Ascending aorta (tissue), 2 donors: ENCODE measurements at regions not wholly inside any gene's neighbourhood (a gene's known extent, or its start where the extent isn't known, plus 50 kb on each side); places are given as distances from the start of the nearest gene placed in this dataset.

Experiments
- DNase-seq, 2 donors: peaks; one replicate each; pipeline ENCODE4 v3.0.0-alpha.2; 2019; ENCODE audit warnings: low spot score in 2 of 2
- H3K27ac ChIP-seq, 2 donors: fragments of 200-600 bp; sonication (generic); one replicate each; pipeline ENCODE4 v1.5.1; 2016 to 2017; ENCODE audit warnings: mild to moderate bottlenecking in 1 of 2
- H3K27me3 ChIP-seq: fragments of 200-600 bp; sonication (generic); one replicate; pipeline ENCODE4 v1.5.1; 2017
- H3K36me3 ChIP-seq, 2 donors: fragments of 200-600 bp; sonication (generic); one replicate each; pipeline ENCODE4 v1.5.1; 2016
- H3K4me1 ChIP-seq, 2 donors: fragments of 200-600 bp; sonication (generic); one replicate each; pipeline ENCODE4 v1.5.1; 2016 to 2017; ENCODE audit warnings: mild to moderate bottlenecking in 1 of 2
- H3K4me3 ChIP-seq, 2 donors: fragments of 200-600 bp; sonication (generic); one replicate each; pipeline ENCODE4 v1.5.1; 2016 to 2017; ENCODE audit warnings: mild to moderate bottlenecking in 1 of 2
- H3K9me3 ChIP-seq, 2 donors: fragments of 200-600 bp; sonication (generic); one replicate each; pipeline ENCODE4 v1.5.1; 2016
- intact Hi-C: fragments of 100-400 bp; cut with DNase I; formaldehyde crosslinking; loops from one replicate; pipeline ENCODE4 v1.15.1; 2023
- TF ChIP-seq, protein P1 (sequence below), 3 experiments: fragments of 200-600 bp in 2 of 3; fragments of 450-650 bp in 1 of 3; sonication (generic) in 2 of 3; IDR thresholded peaks; one replicate each; pipeline ENCODE4 v1.5.1; 2016 to 2019; ENCODE audit warnings: antibody characterized with exemption in 3 of 3, mild to moderate bottlenecking in 1 of 3, moderate library complexity in 1 of 3

DNA sequence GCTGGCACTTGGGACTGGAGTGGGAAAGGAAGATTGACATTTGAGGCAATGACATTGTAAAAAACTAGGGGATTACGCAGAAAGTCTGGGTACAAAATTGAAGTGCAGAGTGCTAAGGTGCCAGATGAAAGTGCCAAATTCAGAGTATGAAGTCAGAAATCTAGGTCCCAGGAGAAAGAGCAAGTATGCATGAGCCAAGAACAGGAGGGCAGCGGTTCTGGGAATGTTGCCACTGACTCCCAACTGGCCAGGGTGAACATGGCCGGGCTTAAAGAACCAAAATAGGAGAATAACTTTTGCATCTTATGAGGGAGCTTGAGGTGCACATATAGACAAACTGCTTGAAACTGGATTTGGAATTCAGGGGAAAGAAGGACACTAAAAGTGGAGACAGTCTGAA lies 495.8 kb upstream of the KLF12 start:
- Histone ChIP-seq H3K4me1 (no peaks in the 10 kb centered on the region), H3K4me3 (no peak overlapping the region), H3K36me3 (no peaks in the 10 kb centered on the region), H3K9me3 (no peaks in the 10 kb centered on the region), H3K27ac (peak overlapping the region in 1 of 2 donors; percentile 44), H3K27me3 (no peaks in the 10 kb centered on the region)
- TF ChIP-seq, protein P1, sequence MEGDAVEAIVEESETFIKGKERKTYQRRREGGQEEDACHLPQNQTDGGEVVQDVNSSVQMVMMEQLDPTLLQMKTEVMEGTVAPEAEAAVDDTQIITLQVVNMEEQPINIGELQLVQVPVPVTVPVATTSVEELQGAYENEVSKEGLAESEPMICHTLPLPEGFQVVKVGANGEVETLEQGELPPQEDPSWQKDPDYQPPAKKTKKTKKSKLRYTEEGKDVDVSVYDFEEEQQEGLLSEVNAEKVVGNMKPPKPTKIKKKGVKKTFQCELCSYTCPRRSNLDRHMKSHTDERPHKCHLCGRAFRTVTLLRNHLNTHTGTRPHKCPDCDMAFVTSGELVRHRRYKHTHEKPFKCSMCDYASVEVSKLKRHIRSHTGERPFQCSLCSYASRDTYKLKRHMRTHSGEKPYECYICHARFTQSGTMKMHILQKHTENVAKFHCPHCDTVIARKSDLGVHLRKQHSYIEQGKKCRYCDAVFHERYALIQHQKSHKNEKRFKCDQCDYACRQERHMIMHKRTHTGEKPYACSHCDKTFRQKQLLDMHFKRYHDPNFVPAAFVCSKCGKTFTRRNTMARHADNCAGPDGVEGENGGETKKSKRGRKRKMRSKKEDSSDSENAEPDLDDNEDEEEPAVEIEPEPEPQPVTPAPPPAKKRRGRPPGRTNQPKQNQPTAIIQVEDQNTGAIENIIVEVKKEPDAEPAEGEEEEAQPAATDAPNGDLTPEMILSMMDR (IDR thresholded peaks at IDR 0.05), result no peak
- peak in 1 of 2 donors; percentile 76 for DNase-seq
- intact Hi-C loops, result no loop called here

DNA sequence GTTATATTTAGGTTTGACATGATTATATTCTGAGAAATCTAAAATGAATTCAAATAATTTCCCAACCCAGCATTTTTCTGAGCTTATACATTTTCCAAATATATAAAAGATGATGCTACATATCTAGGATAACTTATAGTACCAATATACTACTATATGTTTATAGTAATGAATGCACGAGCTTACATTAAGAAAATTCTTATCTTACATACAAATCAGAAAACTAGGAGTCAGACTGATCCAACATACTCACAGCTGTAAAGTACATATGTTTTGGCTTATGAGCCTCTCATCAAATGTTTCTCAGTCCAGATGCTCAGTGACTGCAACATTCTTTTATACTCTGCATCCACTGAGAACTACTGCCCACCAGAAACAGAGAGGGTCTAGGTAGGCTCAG lies 491.3 kb upstream of the KLF12 start:
- no peaks in the 10 kb centered on the region for H3K9me3 ChIP-seq
- TF ChIP-seq, protein P1 (IDR thresholded peaks at IDR 0.05), result no peak
- H3K27me3 ChIP-seq, result no peaks in the 10 kb centered on the region
- intact Hi-C loops, result no loop called here
- no peak for DNase-seq
- no peaks in the 10 kb centered on the region for H3K36me3 ChIP-seq
- no peak overlapping the region for H3K4me3 ChIP-seq
- no peaks in the 10 kb centered on the region for H3K4me1 ChIP-seq
- H3K27ac ChIP-seq, result no peak overlapping the region

DNA sequence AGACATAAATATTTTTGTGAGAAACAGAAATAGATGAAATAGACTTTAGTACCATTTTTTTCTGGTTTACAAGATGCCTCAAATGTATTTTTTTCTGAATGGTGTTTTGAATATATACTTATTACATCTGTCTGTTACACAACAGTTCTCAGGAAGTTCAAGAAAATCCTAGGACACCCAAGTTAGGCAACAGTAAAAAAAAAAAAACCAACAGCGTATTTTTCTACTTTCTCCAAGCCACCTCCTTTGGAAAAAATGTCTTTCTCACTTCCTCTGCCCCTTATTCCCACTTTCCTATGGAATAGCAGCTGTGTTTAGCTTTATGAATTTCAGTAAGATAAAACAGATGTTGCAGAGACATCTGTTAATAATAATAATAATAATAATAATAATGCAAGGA lies 489.6 kb upstream of the KLF12 start:
- intact Hi-C loops, result no loop called here
- H3K27ac ChIP-seq, result no peak overlapping the region
- H3K27me3 ChIP-seq, result no peaks in the 10 kb centered on the region

DNA sequence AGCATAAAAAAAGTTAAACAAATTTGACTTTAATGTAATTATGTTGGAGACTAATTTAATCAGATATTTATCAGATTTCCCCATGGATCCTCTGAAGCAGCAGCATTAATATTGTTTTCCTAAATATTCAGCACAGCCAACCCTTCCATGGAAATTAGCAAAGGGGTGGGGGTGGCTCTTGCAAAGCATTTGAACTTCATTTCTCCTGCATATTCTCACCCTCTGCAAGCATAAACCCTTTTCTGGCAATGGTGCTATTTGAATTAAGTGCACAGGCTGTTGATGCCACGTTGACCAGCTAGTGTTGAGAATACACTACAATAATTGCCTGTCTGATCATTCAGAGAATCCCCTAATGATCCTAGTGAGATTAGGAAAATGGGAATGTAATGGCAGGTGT lies 488.1 kb upstream of the KLF12 start:
- Histone ChIP-seq H3K27me3 (no peaks in the 10 kb centered on the region), H3K4me3 (no peak overlapping the region), H3K9me3 (no peaks in the 10 kb centered on the region), H3K36me3 (no peaks in the 10 kb centered on the region), H3K4me1 (no peaks in the 10 kb centered on the region), H3K27ac (no peak overlapping the region)
- intact Hi-C loops, result no loop called here
- DNase-seq, result no peak
- TF ChIP-seq, protein P1 (IDR thresholded peaks at IDR 0.05), result no peak

More for the DNA sequence above, 489.6 kb upstream of the KLF12 start:
- Histone ChIP-seq H3K9me3 (no peaks in the 10 kb centered on the region), H3K36me3 (no peaks in the 10 kb centered on the region), H3K4me3 (no peak overlapping the region), H3K4me1 (no peaks in the 10 kb centered on the region)
- DNase-seq, result no peak
- TF ChIP-seq, protein P1 (IDR thresholded peaks at IDR 0.05), result no peak

- intact Hi-C loops, result no loop called here
- TF ChIP-seq, protein P1 (IDR thresholded peaks at IDR 0.05), result no peak
- Histone ChIP-seq H3K36me3 (no peaks in the 10 kb centered on the region), H3K27me3 (no peaks in the 10 kb centered on the region), H3K9me3 (no peaks in the 10 kb centered on the region), H3K27ac (no peak overlapping the region), H3K4me1 (no peaks in the 10 kb centered on the region), H3K4me3 (no peak overlapping the region)
- no peak for DNase-seq
Observed at GRCh38 chr13:74620711-74621110, 486.5 kb upstream of the KLF12 start.

- no peaks in the 10 kb centered on the region for H3K9me3 ChIP-seq
- TF ChIP-seq, protein P1 (IDR thresholded peaks at IDR 0.05), result no peak
- no peak for DNase-seq
- no peak overlapping the region for H3K4me3 ChIP-seq
- no peaks in the 10 kb centered on the region for H3K4me1 ChIP-seq
- intact Hi-C loops, result no loop called here
- no peak overlapping the region for H3K27ac ChIP-seq
- no peaks in the 10 kb centered on the region for H3K27me3 ChIP-seq
- H3K36me3 ChIP-seq, result no peaks in the 10 kb centered on the region
Observed at GRCh38 chr13:74620308-74620707, 486.1 kb upstream of the KLF12 start.
